SKM-1 (cell line): ENCODE measurements at regions not wholly inside any gene's neighbourhood (a gene's known extent, or its start where the extent isn't known, plus 50 kb on each side); places are given as distances from the start of the nearest gene placed in this dataset.

ENCODE experiments used
- DNase-seq: peaks from one replicate; lab custom pipeline; 2025; ENCODE audit not compliant: unreplicated experiment; lab: John Stamatoyannopoulos, UW

DNA sequence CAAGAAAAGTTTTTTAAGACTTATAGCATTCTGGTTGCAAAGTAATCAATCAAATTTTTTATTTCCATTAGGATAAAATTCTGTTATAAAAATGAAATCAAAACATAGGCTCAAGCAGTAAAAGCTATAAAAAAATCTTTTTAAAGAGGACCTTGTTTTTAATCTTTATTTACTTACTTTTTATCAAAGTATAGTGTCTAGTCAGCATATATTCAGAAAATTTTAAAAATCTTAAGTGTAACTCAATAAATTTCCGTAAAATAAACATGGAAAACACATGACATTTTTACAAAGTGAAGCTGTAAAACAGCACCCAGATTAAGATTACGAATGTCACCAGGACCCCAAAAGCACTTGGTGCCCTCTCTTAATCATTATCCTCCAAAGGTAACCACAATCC, 302.4 kb downstream of the TMEM161B start:
- no peak for DNase-seq

DNA sequence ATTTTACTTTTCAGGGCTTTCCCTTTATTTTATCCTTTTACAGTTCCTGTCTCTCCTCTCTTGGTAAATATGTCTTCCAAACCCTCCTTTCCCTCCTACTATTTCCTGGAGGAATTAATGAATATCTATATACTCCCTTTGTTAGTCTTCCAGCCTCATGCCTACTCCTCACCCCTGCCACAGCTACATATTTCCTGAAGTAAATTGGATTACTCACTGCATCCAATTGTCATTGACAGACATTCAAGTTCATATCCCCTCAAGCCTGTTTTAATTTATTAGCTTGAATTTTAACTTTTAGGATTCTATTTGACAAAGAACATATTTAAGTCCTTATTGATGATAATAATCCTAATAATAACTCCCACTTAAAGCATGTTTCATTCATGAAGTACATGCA, 314.5 kb downstream of the TMEM161B start:
- DNase-seq = no peak

DNA sequence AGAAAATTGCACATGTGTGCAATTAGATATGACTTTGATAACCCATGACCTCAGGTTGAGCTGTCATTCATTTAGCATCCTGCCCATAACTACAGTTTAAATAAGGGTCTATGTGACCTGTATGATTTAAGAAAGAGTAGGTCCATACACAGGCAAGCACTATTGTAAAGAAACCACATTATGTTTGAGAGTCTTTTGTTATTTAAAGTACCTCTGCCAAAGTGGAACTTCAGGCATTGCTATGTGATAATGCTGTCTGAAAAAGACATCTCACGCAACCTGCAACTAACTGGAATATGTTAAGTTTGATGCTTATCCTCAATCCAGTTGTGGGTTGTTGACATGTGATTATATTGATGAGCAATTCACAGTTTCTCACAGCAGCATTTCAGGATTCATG, 317.0 kb downstream of the TMEM161B start:
- DNase-seq = no peak

DNA sequence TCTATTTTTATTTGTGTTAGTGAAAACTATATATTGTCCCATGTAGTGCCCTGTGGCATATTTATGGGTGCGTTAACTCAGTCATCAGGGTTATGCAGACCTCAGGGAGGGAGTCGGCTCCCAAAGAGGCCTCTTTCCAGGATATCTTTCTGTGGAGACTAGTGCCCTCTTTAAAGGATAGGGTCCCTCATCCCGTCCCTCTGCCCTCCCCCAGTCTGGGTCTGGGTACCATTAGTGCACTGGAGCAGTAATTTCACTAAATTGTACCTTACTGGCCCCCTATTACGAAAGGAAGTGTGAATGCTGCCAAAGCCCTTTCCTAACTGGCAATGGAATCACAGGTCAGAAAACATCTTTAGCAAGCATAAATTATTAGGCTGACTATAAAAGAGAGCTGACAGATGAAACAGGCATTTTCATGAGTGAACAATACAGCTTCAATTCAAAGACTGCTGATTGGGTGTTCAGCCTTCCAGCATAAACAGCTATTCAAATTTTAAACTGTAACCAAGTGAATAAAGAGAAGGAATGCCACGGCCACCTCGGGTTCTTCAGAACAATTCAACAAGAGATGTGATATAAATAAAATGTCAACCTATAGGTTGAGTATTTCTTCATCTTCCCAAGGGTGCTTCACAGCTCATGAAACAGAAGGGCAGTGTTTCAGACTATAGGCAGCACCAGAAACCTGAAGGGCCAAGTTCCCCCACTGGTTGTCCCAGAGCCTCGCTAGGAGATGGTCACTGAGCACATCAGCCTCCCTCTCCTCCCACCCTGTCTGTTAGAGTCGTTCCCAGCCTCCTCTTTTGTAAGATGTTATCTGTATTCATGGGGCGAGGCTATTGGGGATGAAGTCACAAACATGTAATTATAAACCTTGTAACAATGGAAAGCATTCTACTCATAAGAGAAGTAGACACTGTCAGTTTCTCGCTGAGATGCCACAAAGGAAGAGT, 318.7 kb downstream of the TMEM161B start:
- DNase-seq = no peak

DNA sequence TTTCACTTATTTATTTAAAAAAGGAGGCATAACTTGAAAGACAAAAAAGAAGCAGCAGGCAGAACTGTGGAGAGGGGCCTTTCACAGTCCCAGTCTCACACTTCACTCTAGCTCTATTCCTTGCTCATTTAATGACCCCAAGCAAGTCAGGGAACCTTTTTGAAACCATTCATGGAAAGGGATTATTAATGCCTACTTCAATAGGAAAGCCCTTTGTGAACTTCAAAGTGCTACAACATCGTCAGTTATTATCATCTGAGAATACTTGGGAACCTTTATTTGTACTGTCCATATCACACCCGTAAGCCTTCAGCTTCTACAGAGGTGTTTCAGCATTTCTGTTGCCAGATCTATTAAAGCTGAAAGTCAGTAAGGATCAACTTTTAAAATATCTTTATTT, 320.2 kb downstream of the TMEM161B start:
- no peak for DNase-seq

DNA sequence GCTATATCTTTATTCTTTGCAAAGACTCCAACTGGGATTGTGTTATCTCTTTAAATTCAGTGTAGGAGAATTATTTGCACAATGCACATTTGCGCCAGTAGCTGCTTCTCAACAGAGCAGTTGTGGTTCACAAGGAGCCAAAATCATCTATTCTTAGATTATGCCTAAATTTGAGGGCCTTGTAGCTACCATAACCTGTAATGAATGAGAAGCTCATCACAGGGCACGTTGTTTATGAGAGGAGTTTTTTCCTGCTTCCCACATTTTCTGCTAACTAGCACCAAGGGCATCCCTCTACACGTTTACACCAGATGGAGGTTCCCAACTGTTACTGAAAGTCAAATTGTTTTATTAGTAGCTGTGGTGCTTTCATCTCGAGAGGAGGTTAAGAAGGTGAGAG, 322.4 kb downstream of the TMEM161B start:
- no peak for DNase-seq

DNA sequence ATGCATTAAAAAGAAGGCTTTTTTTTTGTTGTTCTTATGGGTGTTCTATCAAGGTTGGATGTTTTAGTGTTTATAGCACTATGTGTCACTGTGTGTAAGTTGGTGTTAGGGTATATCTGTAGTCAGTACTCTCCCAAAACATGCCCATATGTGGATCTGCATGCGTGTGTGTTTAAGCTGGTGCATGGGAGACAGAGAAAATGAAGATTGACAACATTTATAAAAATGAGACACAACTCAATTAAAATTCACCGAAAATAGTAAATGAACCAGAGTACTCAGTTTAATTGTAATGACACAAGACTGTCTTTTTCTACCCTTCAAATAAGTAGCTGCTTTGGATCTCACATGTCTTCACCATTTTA, 323.4 kb downstream of the TMEM161B start:
- no peak for DNase-seq

DNA sequence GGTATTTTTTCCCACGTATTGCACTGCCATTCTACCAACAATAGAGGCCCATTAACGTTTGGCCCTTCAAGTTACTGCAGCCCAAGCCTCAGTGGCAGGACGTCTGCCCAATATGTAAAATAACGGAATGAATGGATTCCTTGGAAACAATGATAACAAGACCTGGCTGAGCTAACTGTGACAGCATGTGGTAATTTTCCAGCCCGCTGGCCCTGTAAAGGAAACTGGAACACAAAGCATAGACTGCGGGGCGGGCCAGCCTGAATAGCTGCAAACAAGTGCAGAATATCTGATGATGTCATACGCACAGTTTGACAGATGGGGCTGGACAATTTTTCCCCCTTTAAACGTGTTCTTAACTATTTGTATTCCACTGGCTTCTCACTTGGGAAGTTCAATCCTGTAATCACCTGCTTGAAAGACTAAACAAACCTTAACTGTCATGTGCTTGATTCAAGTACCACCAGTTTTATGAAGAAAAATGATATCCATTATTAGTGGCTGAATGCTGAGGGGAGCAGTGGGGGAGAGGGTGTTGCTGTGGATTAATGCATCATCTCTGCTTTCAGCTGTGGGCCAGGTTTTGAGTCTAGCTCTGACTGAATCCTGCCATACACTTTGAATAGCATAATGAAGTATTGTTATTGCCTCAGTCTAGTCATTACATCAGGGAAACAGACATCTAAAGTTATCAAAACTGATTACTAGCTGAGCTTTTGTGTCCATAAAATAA, 323.9 kb downstream of the TMEM161B start:
- no peak for DNase-seq

DNA sequence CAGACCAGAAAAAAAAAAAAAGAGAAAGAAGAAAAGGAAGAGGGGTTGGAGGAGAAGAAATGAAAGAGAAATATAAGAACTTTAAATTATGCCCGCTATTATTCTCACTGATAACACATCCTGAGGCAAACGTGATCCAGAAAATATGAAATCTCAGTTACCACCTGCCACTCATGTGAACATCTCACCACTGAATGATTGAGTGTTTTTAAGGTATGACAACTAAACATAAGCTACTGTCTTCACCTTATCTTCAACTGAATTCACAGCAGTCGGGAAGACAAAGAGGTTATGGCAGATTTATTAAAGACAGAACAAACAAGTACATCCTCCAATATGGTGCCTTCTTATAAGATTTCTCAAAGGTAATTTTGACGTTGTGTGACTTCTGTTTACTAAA, 327.9 kb downstream of the TMEM161B start:
- DNase-seq = no peak

DNA sequence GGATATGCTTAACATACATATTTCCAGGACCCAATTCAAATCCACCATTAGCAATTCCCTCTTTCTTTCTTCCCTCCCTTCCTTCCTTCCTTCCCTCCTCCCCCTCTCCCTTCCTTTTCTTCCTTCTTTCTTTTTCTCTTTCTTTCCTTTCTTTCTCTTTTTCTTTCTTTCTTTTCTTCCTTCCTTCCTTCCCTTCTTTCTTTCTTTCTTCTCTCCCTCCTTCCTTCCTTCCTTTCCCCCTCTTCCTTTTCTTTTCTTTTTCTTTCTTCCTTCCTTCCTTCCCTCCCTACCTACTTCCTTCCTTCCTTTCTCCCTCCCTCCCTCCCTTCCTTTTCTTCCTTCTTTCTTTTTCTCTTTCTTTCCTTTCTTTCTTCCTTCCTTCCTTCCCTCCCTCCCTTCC, 332.0 kb downstream of the TMEM161B start:
- no peak for DNase-seq

DNA sequence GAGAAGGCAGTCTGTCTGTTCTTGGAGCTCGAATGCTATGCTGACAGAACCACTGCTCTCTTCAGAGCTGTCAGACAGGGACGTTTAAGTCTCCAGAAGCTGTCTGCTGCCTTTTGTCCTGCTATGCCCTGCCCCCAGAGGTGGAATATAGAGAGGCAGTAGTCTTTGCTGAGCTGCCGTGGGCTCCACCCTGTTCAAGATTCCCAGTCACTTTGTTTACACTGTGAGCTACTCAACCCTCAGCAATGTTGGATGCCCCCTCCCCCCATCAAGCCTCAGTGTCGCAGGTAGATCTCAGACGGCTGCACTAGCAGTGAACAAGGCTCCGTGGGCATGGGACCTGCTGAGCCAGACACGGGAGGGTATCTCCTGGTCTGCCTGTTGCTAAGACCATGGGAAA, 344.2 kb downstream of the TMEM161B start:
- no peak for DNase-seq

DNA sequence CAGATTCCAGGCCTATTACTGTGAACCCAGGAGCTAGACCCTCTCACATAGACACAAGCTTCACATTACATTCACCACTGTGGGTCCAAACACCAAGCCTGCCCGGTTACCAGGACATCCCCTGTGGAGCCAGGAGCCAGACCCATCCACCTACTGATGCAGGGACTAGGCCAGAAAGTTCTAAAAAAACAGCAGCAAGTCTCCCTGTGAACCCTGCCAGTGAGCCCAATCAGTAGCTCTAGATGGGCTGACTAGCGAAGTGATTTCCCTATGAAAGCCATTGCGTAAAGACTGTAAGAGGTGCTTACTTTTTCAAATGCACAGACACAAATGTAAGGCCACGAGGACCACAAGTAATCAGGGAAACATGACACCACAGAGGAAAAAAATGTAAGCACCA, 352.3 kb downstream of the TMEM161B start:
- DNase-seq = no peak

DNA sequence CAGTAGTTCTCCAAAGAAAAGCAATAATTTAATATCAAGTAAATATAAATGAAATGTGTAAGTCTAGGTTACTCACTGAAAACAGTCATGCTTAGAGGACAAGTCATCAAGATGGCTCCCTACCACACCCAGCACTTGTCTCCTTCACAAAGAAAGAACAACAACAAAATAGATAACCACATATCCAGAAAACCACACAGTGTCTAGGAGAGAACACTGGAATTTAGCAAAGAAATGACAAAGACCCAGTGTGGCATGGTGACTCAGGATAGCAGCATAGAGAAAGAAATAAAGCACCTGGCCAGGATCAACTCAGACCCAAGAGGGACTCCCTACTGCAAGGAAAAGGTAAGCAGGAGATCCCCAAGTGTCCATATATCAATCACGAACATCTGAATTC, 356.2 kb downstream of the TMEM161B start:
- DNase-seq = no peak

DNA sequence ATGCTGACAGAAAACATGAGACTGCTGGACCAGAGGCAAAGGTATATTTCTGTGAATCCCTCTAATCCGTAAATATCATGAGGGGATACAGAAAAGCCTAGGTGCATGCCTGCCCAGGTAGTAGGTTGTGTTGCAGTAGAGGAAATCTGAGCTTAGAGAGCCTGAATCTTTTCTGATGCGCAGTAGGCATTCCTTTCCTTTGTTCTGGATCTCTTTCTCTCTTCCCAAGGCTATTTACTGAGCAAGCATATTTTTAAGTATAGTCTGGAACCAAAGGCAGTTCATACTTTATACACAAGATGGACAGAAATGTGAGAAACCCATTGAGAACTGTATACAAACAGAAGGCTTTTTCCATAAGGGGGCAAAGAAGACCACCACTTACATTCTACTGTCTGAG, 359.3 kb downstream of the TMEM161B start:
- no peak for DNase-seq

DNA sequence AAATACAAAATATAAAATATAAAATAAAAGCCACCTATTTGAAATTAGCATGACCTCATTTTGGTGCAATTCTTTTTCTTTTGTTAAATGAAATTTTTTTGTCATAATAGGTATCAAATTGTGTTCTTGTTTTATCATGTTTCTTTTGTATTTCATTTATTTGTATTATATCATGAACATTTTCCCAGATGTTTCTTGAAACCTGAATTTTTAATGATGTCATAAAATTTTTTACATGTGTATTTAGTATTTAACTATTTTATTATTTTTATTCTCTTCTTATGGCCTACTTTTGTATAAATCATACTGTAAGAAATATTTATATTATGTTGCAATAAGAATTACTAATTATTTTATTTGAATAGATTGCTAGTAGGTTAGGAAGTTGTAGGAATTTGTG, 361.7 kb downstream of the TMEM161B start:
- no peak for DNase-seq

DNA sequence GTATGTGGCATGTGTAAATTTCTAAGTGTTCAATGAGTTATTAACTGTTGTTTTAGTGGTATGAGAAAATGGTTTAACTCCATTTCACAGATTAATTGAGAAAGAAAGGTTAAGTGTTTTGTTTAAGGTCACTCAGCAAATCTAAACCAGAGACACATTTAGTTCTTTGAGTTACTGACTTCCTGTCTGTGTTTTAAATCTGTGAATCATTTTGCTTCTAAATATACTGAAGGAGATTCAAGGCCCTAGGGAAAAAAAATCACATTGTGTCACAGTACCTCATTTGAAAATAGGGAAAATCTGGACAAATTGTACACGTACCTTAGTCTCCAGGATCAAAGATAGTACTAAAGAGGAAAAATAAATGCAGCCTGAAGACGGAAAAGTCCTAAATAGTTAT, 368.2 kb downstream of the TMEM161B start:
- no peak for DNase-seq

DNA sequence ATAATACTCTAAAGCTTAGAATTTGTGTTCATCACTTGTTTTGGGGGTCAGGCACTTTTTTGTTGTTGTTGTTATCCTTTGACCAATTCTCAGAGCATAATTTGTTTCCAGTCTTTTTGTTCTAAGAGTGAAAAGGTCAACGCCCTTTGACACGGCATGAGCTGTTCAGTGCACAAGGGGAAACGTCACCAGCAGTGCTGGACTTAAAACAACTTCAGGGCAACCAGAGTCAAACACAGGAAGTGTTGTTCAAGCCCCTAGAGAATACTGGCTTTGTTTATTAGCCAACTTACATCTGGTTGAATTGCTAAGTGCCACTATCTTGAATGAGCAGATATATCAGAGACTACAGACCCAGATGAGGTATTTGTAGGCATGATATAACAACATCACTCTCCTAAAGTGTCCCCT, 368.9 kb downstream of the TMEM161B start:
- no peak for DNase-seq

DNA sequence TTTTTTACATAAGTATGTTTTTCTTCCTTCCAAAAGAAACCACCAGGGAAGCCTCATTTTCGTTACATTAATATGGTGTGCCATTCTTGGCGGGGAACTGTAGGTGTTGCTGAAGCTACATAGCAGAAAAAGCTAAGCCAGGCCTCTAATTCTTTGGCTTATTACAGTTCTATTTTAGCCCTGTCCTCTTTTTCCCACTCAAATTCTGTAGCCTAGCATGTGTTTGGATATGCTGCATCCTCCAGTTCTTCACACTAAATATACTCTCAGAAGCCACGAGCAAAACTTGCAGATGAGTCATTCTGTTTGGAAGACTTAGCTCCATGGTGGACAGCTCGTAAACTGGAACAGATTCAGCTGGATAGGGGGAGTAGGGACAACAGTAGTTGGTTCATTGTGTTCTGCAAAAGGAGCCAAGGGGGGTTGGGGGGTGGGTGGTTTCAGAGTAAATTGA, 369.4 kb downstream of the TMEM161B start:
- DNase-seq = no peak

DNA sequence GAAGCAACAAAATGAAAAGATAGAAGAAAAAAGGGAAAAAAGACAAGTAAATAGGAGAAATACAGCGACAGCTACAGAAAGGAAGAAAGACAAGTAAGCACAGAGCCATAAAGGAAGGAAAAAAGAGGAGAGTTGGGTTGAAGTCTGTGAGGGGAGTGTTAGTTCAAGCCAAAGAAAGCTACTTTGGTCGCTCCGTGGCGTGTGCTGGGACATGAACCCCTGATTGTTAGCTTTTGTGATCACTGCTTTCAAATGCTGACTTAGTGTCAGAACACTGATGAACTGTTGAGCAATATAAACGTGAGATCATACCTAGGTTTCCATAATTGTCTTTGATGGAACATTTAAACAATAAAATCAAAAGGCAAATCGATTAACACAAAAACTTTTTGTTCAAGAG, 370.1 kb downstream of the TMEM161B start:
- no peak for DNase-seq

DNA sequence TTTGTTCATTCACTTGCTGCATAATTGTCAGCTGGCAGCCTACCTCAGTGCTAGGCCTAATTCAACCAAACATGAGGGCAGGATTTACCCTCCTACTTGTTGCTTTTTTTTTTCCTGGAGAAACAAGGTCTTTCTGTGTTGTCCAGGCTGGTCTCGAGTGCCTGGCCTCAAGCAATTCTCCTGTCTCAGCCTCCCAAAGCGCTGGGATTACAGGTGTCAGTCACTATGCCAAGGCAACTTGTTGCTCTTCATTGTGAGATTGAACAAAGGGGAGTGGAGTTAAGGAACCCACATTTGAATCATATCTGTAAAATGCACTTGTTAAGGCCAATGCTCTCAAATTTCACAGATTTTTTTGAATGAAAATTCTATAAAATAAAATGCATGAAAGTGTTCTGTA, 380.5 kb downstream of the TMEM161B start:
- DNase-seq = no peak

DNA sequence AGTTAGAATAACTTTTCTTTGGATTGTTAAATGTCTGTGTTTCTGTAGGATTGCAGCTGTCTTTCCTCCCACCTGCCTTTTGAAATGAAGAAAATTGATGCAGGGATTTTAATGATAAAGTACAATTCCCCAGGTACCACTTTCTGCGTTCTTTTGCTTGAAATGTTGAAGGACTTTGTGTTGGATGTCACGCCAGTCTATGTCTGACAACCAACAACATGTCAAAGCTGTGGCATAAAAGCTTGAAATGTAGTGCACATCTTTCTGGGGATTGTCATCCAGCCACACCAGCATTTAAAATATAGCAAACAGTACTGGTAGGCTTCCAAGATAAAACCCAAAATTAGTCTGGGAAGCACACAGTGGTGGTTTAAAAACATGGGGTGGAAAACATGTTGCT, 381.4 kb downstream of the TMEM161B start:
- DNase-seq = no peak

DNA sequence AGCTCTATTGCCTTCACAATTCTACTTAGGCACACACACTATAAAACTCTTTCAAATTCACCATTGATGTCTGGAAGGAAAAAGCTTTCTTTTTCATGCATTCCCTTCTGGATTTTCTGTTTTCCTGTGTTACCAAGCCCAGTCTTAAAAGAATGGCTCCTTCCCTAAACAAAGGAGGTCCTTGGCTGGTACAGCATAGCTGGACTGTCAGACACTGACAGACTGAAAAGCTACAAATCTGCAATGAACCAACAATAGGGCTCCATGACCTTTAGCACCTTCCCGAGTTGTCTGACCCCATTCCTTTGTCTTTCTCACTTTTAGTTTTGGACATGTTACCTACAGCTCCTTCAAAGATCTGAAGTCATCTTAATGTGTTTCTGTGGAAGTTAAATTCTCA, 382.5 kb downstream of the TMEM161B start:
- no peak for DNase-seq
